CD4-positive, alpha-beta T cell treated with Interleukin-10 for 1 hour (primary cell): ENCODE measurements at regions not wholly inside any gene's neighbourhood (a gene's known extent, or its start where the extent isn't known, plus 50 kb on each side); places are given as distances from the start of the nearest gene placed in this dataset.
"Not testable (repeated sequence)": the region's sequence is repeated elsewhere in the genome, so short reads cannot be mapped to it uniquely, and the experiment has no call there.

Experiments
- DNase-seq: peaks from one replicate; pipeline ENCODE4 v3.0.0-alpha.2; 2020

GRCh38 chr20:51955756-51956155, 153.4 kb upstream of the SALL4 start:
- DNase-seq: no peak

GRCh38 chr20:51953731-51954340, 151.5 kb upstream of the SALL4 start:
- DNase-seq: no peak

- DNase-seq: no peak
Measured at GRCh38 chr20:51950926-51951325, 148.6 kb upstream of the SALL4 start.

GRCh38 chr20:51946586-51946985, 144.3 kb upstream of the SALL4 start:
- DNase-seq: no peak

- no peak for DNase-seq
Measured at GRCh38 chr20:51945881-51946280, 143.6 kb upstream of the SALL4 start.

- no peak for DNase-seq
Measured at GRCh38 chr20:51945177-51945576, 142.9 kb upstream of the SALL4 start.

GRCh38 chr20:51943761-51944160, 141.4 kb upstream of the SALL4 start:
- DNase-seq: no peak

- DNase-seq: not testable (repeated sequence)
Measured at GRCh38 chr20:51943326-51943725, 141.0 kb upstream of the SALL4 start.

GRCh38 chr20:51941503-51941902, 139.2 kb upstream of the SALL4 start:
- DNase-seq: no peak

GRCh38 chr20:51939259-51939585, 136.9 kb upstream of the SALL4 start:
- no peak for DNase-seq

GRCh38 chr20:51938559-51939258, 136.4 kb upstream of the SALL4 start:
- no peak for DNase-seq

- DNase-seq: no peak
Measured at GRCh38 chr20:51937779-51938178, 135.5 kb upstream of the SALL4 start.

GRCh38 chr20:51936377-51936776, 134.1 kb upstream of the SALL4 start:
- no peak for DNase-seq

GRCh38 chr20:51935003-51935358, 132.7 kb upstream of the SALL4 start:
- no peak for DNase-seq

GRCh38 chr20:51934301-51935002, 132.1 kb upstream of the SALL4 start:
- DNase-seq: no peak

- no peak for DNase-seq
Measured at GRCh38 chr20:51931371-51931781, 129.1 kb upstream of the SALL4 start.

GRCh38 chr20:51930775-51931174, 128.5 kb upstream of the SALL4 start:
- no peak for DNase-seq

- DNase-seq: no peak
Measured at GRCh38 chr20:51928931-51929330, 126.6 kb upstream of the SALL4 start.

GRCh38 chr20:51927970-51928369, 125.6 kb upstream of the SALL4 start:
- not testable (repeated sequence) for DNase-seq

GRCh38 chr20:51926670-51927305, 124.5 kb upstream of the SALL4 start:
- no peak for DNase-seq

- no peak for DNase-seq
Measured at GRCh38 chr20:51924509-51924908, 122.2 kb upstream of the SALL4 start.

- DNase-seq: no peak
Measured at GRCh38 chr20:51923633-51924032, 121.3 kb upstream of the SALL4 start.

- not testable (repeated sequence) for DNase-seq
Measured at GRCh38 chr20:51922812-51923211, 120.5 kb upstream of the SALL4 start.

- DNase-seq: no peak
Measured at GRCh38 chr20:51918561-51918960, 116.2 kb upstream of the SALL4 start.
